ENCODE measurements at regions not wholly inside any gene's neighbourhood (a gene's known extent, or its start where the extent isn't known, plus 50 kb on each side); places are given as distances from the start of the nearest gene placed in this dataset.

DNA sequence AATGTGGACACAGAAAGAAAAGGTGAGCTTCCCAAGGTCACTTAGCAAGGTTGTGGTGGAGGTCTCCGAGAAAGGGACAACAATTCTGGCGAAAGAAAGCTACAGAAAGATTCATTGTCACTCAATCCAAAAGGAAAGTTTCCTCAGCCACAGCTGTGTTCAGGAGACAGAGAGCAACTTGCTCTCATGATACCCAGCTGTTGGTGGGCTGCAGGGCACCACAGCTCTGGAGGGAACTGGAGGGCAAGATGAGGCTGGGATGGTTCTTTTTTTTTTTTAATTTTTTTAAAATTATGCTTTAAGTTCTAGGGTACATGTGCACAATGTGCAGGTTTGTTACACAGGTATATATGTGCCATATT is 50.7 kb upstream of the VTCN1 start:
- no peak overlapping the region for H3K4me3 ChIP-seq (ENCODE audit: low read depth, low read length)
- no peak overlapping the region for H3K4me2 ChIP-seq (ENCODE audit: low read length)
- no peaks in the 10 kb centered on the region for H3K79me2 ChIP-seq
- no peaks in the 10 kb centered on the region for H3K27me3 ChIP-seq (ENCODE audit: control insufficient read depth, insufficient read depth, low read length)
- no peaks in the 10 kb centered on the region for H3K4me1 ChIP-seq
- H3K27ac ChIP-seq, result no peak overlapping the region
- TF ChIP-seq, protein P1, sequence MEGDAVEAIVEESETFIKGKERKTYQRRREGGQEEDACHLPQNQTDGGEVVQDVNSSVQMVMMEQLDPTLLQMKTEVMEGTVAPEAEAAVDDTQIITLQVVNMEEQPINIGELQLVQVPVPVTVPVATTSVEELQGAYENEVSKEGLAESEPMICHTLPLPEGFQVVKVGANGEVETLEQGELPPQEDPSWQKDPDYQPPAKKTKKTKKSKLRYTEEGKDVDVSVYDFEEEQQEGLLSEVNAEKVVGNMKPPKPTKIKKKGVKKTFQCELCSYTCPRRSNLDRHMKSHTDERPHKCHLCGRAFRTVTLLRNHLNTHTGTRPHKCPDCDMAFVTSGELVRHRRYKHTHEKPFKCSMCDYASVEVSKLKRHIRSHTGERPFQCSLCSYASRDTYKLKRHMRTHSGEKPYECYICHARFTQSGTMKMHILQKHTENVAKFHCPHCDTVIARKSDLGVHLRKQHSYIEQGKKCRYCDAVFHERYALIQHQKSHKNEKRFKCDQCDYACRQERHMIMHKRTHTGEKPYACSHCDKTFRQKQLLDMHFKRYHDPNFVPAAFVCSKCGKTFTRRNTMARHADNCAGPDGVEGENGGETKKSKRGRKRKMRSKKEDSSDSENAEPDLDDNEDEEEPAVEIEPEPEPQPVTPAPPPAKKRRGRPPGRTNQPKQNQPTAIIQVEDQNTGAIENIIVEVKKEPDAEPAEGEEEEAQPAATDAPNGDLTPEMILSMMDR (IDR thresholded peaks at IDR 0.05), result no peak
- H2AFZ ChIP-seq, result no peak overlapping the region
- no peak overlapping the region for H3K9ac ChIP-seq
- H3K9me3 ChIP-seq (ENCODE audit: control insufficient read depth, low read length), result no peaks in the 10 kb centered on the region
- H3K36me3 ChIP-seq (ENCODE audit: control insufficient read depth, insufficient read depth, low read length), result no peaks in the 10 kb centered on the region

DNA sequence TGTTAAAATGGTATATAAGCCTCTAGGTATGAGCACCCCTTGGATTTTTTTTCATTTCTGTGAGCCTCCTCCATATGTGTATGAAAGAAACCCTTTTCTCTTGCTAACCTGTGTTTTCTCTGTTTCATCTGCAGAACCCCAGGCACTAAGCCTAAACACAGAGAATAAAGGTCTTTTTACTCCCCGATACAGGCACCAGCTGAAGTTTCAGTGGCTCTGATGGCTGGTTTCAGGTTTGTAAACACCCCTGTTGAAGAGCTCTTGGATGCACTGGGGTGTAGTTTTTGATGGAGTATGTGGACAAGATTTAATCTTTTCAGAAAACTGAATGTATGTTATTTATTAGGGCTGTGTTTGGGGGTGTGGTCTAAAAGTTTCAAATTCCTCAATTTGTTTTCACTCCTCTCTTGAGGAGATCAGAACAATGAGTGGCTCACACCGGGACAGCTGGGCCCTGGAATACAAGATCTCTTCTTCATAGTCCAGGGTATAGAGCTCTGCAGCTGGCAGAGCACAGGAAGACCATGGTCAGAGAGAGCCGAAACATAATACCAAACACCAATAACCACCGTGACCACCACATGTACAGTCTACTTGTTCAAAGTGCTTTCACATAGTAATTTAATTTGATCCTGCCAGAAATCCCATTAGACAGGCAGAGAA is 50.2 kb upstream of the VTCN1 start:
- Histone ChIP-seq H3K4me3 (ENCODE audit: low read depth, low read length) (no peak overlapping the region), H3K4me1 (no peaks in the 10 kb centered on the region), H3K27me3 (ENCODE audit: control insufficient read depth, insufficient read depth, low read length) (no peaks in the 10 kb centered on the region), H3K9ac (no peak overlapping the region), H3K4me2 (ENCODE audit: low read length) (no peak overlapping the region), H3K36me3 (ENCODE audit: control insufficient read depth, insufficient read depth, low read length) (no peaks in the 10 kb centered on the region), H3K9me3 (ENCODE audit: control insufficient read depth, low read length) (no peaks in the 10 kb centered on the region), H2AFZ (no peak overlapping the region), H3K27ac (no peak overlapping the region), H3K79me2 (no peaks in the 10 kb centered on the region)
- TF ChIP-seq, protein P1 (IDR thresholded peaks at IDR 0.05), result no peak

Data from parathyroid adenoma (tissue), 2 donors.